ENCODE measurements at regions not wholly inside any gene's neighbourhood (a gene's known extent, or its start where the extent isn't known, plus 50 kb on each side); places are given as distances from the start of the nearest gene placed in this dataset.

DNA sequence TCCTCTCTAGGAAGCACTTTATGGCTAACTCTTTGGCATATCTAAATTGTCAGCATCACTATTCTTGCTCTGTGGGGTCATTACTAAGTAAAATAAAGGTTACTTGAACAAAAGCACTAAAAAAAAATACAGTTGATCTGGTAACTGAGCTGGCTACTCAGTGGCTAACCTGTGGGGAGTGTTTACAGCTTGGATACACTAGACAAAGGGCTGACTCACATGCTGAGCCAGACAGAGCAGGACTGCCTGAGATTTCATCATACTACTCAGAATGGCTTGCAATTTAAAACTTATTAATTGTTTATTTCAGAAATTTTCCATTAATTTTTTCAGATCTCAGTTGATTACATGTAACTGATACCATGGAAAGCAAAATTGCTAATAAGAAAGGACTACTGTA is 1690.4 kb upstream of the SLC39A10 start:
- peak; percentile 5 for DNase-seq (ENCODE audit: low spot score)

DNA sequence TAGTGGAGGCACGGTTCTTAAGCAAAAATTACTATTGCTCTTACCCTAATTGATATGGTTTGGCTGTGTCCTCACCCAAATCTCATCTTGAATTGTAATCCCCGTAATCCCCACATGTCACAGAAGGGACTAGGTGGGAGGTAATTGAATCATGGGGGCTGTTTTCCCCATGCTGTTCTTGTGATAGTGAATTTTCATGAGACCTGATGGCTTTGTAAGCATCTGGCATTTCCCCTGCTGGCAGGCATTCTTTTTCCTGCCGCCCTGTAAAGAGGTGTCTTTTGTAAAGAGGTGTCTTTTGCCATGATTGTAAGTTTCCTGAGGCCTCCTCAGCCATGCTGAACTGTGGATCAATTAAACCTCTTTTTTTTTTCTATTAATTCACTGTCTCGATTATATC is 1691.8 kb upstream of the SLC39A10 start:
- no peak for DNase-seq (ENCODE audit: low spot score)

DNA sequence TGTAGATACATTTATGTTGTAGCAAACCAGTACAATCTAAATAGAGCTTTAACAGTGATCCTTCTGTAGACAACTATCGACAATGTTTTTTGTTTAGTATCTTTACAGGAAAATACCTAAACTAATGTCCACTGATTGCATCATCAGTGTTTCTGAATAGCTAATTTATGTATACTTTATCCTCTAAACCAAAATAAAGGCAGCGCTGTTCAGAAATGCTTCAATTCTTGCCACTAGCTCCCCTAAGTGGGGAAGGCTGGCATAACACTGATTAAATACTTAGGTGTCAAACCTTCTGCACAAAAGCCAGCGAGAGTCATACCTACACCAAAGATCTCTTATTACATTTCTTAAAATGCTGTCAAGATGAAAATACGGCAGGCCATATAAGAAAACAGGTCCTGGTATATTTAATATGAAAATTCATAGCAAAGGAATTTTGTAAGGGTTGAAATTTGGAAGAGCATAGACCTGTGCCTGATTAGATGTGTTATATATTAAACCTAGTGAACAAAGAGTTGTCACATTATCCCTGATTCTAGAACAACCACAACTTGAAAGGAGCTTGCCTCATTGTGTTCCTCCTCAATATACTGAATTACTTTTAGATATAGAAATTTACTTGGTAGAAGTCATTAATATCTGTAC is 1693.4 kb upstream of the SLC39A10 start:
- peak; percentile 0 for DNase-seq (ENCODE audit: low spot score)

GRCh38 chr2:193946806-193947205 is 1710.2 kb upstream of the SLC39A10 start:
- DNase-seq (ENCODE audit: low spot score), result no peak

DNA sequence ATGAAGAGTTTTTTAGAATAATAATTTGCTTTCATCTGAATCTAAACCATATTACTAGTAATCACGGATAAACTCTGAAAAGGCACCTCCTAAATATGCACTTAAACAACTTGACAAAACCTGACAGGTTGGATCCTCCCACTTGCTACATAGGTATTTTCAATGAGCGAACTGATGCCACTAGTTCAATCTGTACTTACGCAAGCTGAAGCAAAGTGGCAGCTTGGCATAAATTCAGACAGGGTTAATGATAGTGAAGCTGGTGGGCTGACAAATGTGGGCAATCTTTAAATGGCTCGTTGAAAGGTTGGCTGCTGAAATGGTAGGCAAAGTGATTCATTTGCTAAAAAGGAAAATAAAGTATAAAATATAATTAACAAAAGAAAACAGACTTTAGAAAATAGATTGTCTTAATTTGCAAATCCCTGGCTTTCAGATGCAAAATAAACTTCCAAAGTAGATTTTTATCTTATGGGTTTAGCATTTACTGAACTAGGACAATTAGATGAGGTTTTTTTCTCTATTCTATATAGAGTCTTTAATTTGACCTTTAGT is 1713.5 kb upstream of the SLC39A10 start:
- no peak for DNase-seq (ENCODE audit: low spot score)

- no peak for DNase-seq (ENCODE audit: low spot score)
Observed at GRCh38 chr2:193935114-193935513, 1721.9 kb upstream of the SLC39A10 start.

- DNase-seq (ENCODE audit: low spot score), result no peak
Observed at GRCh38 chr2:193929131-193929530, 1727.9 kb upstream of the SLC39A10 start.

- no peak for DNase-seq (ENCODE audit: low spot score)
Observed at GRCh38 chr2:193907561-193907960, 1712.8 kb upstream of the TMEFF2 start.

- DNase-seq (ENCODE audit: low spot score), result no peak
Observed at GRCh38 chr2:193900292-193900691, 1705.6 kb upstream of the TMEFF2 start.

GRCh38 chr2:193895226-193895625 is 1700.5 kb upstream of the TMEFF2 start:
- DNase-seq (ENCODE audit: low spot score), result no peak

- no peak for DNase-seq (ENCODE audit: low spot score)
Observed at GRCh38 chr2:193894081-193894480, 1699.3 kb upstream of the TMEFF2 start.

GRCh38 chr2:193891023-193891422 is 1696.3 kb upstream of the TMEFF2 start:
- DNase-seq (ENCODE audit: low spot score), result no peak

- DNase-seq (ENCODE audit: low spot score), result no peak
Observed at GRCh38 chr2:193885419-193885818, 1690.7 kb upstream of the TMEFF2 start.

- DNase-seq (ENCODE audit: low spot score), result no peak
Observed at GRCh38 chr2:193883820-193884219, 1689.1 kb upstream of the TMEFF2 start.

GRCh38 chr2:193876980-193877379 is 1682.2 kb upstream of the TMEFF2 start:
- DNase-seq (ENCODE audit: low spot score), result no peak

DNA sequence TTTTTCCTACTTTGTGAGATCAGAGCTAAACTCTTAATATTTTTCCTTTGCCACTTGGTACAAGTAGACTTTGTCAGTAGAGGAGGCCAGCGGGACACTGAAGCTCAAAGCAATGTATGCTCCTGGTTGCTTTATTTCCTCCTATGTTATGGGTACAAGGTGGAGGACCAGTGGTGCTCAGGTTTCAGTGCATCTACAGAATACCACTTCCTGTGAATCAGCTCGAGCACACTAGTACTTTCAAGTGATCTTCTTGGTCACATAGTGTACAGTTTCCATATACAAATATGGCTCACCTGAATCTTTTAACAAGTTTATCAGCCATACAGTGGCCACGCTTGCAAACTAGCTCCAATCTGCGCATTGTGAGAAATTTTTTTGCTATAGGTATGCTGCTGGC is 1674.8 kb upstream of the TMEFF2 start:
- no peak for DNase-seq (ENCODE audit: low spot score)

GRCh38 chr2:193868833-193869232 is 1674.1 kb upstream of the TMEFF2 start:
- DNase-seq (ENCODE audit: low spot score), result no peak

- DNase-seq (ENCODE audit: low spot score), result no peak
Observed at GRCh38 chr2:193868132-193868531, 1673.4 kb upstream of the TMEFF2 start.

- no peak for DNase-seq (ENCODE audit: low spot score)
Observed at GRCh38 chr2:193867454-193867853, 1672.7 kb upstream of the TMEFF2 start.

GRCh38 chr2:193861557-193861956 is 1666.8 kb upstream of the TMEFF2 start:
- no peak for DNase-seq (ENCODE audit: low spot score)

DNA sequence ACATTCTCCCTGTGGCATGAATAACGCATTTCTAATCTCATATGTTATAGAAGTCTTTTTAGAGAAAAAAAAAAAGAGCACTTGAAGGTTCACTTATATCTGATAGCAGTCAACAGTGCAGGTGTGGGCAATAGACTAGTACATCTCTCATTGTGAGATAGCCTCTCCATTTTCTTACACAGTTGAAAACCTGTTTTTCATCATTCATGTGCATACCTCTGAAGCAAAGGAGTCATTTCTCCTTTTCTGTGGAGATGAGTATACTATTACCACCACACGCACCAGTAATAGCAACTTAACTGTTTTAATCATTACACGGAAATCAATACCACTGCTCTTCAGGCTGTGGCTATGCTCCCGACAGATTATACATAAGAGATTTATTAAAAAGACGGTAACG is 1653.3 kb upstream of the TMEFF2 start:
- DNase-seq (ENCODE audit: low spot score), result no peak

DNA sequence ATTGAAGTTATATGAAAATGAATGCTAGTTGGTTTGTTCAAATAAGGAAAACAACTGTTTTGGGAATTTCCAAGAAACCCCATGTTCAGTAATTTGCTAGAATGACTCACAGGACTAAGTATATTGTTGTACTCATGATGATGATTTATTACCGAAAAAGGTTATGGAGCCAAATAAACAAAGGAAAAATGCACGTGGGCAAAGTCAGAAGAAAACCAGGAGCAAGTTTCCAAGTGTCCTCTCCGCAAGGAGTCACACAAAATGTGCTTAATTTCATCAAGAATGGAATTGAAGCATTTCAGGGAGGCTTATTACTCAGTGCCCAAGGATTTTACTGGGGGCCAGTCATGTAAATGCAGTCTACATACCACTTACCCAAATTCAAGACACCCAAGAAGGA is 1652.4 kb upstream of the TMEFF2 start:
- DNase-seq (ENCODE audit: low spot score), result no peak

DNA sequence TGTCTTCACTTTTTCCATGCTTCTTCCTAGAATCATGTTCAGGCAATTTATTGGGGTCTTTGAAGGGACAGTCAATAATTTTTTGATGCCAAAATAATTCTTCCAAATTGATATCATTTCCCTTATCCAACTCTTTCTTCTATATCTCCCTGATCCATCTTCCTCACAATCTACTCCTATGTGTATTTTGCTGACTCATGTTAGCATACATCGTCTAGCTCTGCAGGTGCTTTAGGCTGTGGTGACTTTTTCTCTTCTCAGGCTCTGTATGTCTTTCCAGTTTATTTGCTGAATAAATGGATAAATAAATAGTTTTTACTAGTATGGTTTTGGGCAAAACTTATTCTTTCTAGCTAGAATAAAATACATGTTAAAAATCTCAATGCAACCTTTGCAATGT is 1650.9 kb upstream of the TMEFF2 start:
- DNase-seq (ENCODE audit: low spot score), result no peak

DNA sequence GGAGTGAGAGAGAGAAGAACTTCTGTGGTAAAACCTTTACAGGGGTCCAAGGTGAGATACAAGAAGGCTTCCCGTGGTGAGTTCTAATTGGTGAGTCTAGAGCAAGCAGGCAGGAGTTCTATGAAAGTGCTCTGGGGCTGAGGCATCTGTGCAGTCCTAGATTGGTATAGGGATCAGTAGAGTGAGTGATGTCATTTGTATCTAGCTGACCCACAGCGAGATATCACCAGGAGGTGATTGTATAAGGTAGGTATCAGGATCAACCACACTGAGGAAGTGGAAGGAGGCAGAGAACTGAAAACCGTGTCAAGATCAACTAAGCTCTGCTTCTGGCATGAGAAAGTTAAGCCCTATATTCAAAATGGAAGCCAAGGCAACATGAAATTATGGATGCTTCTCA is 1648.9 kb upstream of the TMEFF2 start:
- no peak for DNase-seq (ENCODE audit: low spot score)

Data from HuH-7 (cell line).